SK-N-DZ (cell line): ENCODE measurements at regions not wholly inside any gene's neighbourhood (a gene's known extent, or its start where the extent isn't known, plus 50 kb on each side); places are given as distances from the start of the nearest gene placed in this dataset.
"Not testable (repeated sequence)": the region's sequence is repeated elsewhere in the genome, so short reads cannot be mapped to it uniquely, and the experiment has no call there.

Source experiments
- DNase-seq: peaks from one replicate; pipeline ENCODE4 v3.0.0-alpha.2; 2015; ENCODE audit warnings: low spot score

- DNase-seq = no peak
These were observed 340.9 kb downstream of the BCL11B start for GRCh38 chr14:98931126-98931525.

GRCh38 chr14:98931911-98932310 is 340.1 kb downstream of the BCL11B start:
- DNase-seq = no peak

- no peak for DNase-seq
These were observed 339.3 kb downstream of the BCL11B start for GRCh38 chr14:98932431-98933325.

- DNase-seq = not testable (repeated sequence)
These were observed 337.4 kb downstream of the BCL11B start for GRCh38 chr14:98934569-98934968.

- DNase-seq = no peak
These were observed 336.1 kb downstream of the BCL11B start for GRCh38 chr14:98935921-98936320.

GRCh38 chr14:98937021-98937420 is 335.0 kb downstream of the BCL11B start:
- no peak for DNase-seq

- no peak for DNase-seq
These were observed 334.1 kb downstream of the BCL11B start for GRCh38 chr14:98937712-98938505.

- no peak for DNase-seq
These were observed 331.1 kb downstream of the BCL11B start for GRCh38 chr14:98940693-98941437.

- no peak for DNase-seq
These were observed 330.5 kb downstream of the BCL11B start for GRCh38 chr14:98941481-98941880.

- no peak for DNase-seq
These were observed 328.1 kb downstream of the BCL11B start for GRCh38 chr14:98943907-98944306.

- DNase-seq = no peak
These were observed 327.0 kb downstream of the BCL11B start for GRCh38 chr14:98944989-98945388.

GRCh38 chr14:98945611-98946570 is 326.1 kb downstream of the BCL11B start:
- DNase-seq = no peak

- no peak for DNase-seq
These were observed 325.1 kb downstream of the BCL11B start for GRCh38 chr14:98946940-98947339.

GRCh38 chr14:98947911-98948595 is 323.9 kb downstream of the BCL11B start:
- DNase-seq = no peak

GRCh38 chr14:98949051-98949450 is 322.9 kb downstream of the BCL11B start:
- DNase-seq = no peak

GRCh38 chr14:98949481-98950135 is 322.4 kb downstream of the BCL11B start:
- DNase-seq = no peak

- DNase-seq = no peak
These were observed 321.6 kb downstream of the BCL11B start for GRCh38 chr14:98950353-98950895.

GRCh38 chr14:98951031-98951430 is 321.0 kb downstream of the BCL11B start:
- DNase-seq = no peak

GRCh38 chr14:98951521-98952152 is 320.4 kb downstream of the BCL11B start:
- no peak for DNase-seq
